ENCODE measurements at regions not wholly inside any gene's neighbourhood (a gene's known extent, or its start where the extent isn't known, plus 50 kb on each side); places are given as distances from the start of the nearest gene placed in this dataset.

DNA sequence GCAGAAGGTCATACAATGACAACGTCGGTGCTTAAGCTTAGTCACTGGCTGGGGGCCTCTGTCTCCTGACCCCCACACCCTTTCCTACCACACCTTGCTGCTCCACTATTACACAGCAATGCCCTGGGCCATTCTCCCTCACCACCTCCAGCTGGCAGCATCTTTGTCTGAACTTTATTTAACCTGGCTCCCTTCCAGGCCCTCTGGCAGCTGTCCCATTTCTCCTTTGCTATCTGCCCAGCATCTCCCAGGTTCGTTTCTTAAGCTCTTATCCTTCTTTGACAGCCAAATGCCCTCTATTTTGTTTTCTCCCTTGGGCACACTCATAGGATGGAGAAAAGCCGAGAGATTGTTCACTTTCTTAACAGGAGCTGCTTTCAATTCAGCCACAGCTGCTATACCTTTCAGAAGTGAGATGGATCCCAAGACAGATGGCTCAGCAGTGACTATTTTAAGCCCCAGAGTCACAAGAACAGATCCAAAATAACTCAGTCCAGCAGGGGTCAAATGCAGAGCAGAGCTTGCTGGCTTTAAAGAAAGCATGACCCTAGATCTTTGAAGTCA, 1277.1 kb upstream of the AUTS2 start:
- 1 to 6% (median 3%) methylated on average over 4 of the region's 4 CpGs for WGBS, 3 donors
- DNase-seq = peak in 4 of 5 donors; percentile 14 to 48 (median 28)
- H3K4me1 ChIP-seq (ENCODE audit: insufficient read depth) = peaks cover 8% of the 10 kb centered on the region

DNA sequence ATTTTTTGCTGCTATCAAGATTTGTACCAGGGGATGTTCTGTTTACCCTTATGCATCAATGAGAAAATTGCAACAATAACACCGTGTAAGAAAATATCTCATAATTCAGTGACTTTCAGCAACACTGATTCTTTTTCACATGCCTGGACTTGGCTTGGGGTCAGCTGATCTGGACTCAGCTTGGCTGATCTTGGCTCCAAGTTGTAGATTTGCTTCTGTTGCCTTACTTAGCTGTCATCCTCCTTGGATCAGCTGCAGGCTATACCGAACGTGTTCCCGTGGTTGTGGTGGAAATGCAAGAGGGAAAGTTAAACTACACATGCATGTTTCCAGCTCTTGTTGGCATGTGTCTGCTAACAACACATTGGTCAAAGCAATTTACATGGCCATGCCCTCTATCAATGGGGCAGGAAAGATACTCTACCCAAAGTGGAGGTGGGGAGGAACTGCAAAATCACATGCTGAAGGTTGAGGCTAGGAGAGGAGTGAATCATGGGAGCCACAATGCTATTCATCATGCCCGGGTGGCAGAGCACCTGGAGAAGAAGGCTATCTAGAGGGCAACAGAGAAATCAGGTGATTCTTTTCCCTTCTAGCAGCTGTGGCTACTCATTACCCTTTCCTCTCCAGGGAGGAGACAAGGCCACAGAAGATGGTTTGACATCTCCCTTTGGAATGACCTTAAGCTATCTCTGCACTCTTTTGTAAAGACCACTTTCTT, 1276.3 kb upstream of the AUTS2 start:
- H3K4me1 ChIP-seq (ENCODE audit: insufficient read depth) = peaks cover 8% of the 10 kb centered on the region
- TF ChIP-seq EP300 (IDR thresholded peaks at IDR 0.05) = no peak
- TF ChIP-seq POLR2A (IDR thresholded peaks at IDR 0.05) = no peak
- intact Hi-C loops (cut with DNase I) = no loop called here
- H3K4me3 ChIP-seq = no peak overlapping the region
- no peaks in the 10 kb centered on the region for H3K9me3 ChIP-seq
- DNase-seq = peak; percentile 12 to 29 (median 19)
- H3K27ac ChIP-seq = peak overlapping the region in 1 of 2 donors; percentile 58
- no peaks in the 10 kb centered on the region for H3K36me3 ChIP-seq
- 18 to 23% (median 18%) methylated on average over 5 of the region's 5 CpGs for WGBS, 3 donors
- H3K27me3 ChIP-seq = no peaks in the 10 kb centered on the region

More for the DNA sequence above, 1277.1 kb upstream of the AUTS2 start:
- intact Hi-C loops (cut with DNase I) = no loop called here
- Histone ChIP-seq H3K4me3 (no peak overlapping the region), H3K27ac (peak overlapping the region; percentile 8 to 58), H3K36me3 (no peaks in the 10 kb centered on the region), H3K9me3 (no peaks in the 10 kb centered on the region), H3K27me3 (no peaks in the 10 kb centered on the region)
- TF ChIP-seq, protein P1, sequence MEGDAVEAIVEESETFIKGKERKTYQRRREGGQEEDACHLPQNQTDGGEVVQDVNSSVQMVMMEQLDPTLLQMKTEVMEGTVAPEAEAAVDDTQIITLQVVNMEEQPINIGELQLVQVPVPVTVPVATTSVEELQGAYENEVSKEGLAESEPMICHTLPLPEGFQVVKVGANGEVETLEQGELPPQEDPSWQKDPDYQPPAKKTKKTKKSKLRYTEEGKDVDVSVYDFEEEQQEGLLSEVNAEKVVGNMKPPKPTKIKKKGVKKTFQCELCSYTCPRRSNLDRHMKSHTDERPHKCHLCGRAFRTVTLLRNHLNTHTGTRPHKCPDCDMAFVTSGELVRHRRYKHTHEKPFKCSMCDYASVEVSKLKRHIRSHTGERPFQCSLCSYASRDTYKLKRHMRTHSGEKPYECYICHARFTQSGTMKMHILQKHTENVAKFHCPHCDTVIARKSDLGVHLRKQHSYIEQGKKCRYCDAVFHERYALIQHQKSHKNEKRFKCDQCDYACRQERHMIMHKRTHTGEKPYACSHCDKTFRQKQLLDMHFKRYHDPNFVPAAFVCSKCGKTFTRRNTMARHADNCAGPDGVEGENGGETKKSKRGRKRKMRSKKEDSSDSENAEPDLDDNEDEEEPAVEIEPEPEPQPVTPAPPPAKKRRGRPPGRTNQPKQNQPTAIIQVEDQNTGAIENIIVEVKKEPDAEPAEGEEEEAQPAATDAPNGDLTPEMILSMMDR (IDR thresholded peaks at IDR 0.05) = no peak
- TF ChIP-seq POLR2A (IDR thresholded peaks at IDR 0.05) (no peak), EP300 (IDR thresholded peaks at IDR 0.05) (no peak)

DNA sequence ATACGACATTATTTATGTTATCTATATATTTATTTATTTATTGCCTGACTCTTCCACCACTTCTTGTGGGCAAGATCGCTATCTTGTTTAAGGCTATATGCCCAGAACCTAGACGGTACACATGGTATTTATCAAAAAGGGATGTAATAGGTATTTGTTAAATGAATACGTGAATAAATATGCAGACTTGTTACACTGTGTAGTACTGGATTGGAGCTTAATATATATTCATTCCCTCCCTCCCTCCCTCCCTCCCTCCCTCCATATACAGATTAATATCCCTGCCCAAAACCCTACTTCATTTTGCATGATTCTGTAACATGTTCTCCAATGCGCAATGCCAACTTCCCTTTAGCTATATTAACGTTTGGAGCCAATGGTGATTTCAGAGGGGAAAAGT, 1273.7 kb upstream of the AUTS2 start:
- Histone ChIP-seq H3K27me3 (no peaks in the 10 kb centered on the region), H3K9me3 (no peaks in the 10 kb centered on the region), H3K4me1 (ENCODE audit: insufficient read depth) (peaks cover 8% of the 10 kb centered on the region), H3K36me3 (no peaks in the 10 kb centered on the region), H3K27ac (no peak overlapping the region), H3K4me3 (no peak overlapping the region)
- intact Hi-C loops (cut with DNase I) = no loop called here
- TF ChIP-seq EP300 (IDR thresholded peaks at IDR 0.05) = no peak
- TF ChIP-seq, protein P1 (IDR thresholded peaks at IDR 0.05) = no peak
- no peak for TF ChIP-seq POLR2A (IDR thresholded peaks at IDR 0.05)
- 90 to 94% (median 93%) methylated on average over 6 of the region's 6 CpGs for WGBS, 3 donors
- DNase-seq = no peak

DNA sequence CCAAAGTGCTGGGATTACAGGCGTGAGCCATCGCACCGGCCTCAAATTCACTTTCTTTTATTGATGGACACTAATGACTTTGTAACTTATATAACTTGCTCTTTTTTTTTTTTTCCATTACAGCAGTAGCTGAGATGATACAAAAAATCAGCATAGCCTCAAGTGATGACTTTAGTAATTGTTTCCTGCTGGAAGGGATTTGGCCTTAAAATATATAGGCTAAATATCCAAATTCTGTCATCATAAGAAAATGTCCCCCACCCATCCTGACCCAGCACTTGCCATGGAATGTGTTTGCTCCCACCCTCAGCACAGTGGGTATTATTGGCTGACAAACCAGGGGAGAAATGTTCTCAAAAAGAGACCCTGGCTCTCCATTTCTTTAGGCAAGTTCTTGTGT, 1264.1 kb upstream of the AUTS2 start:
- H3K4me3 ChIP-seq = no peak overlapping the region
- no peaks in the 10 kb centered on the region for H3K27me3 ChIP-seq
- intact Hi-C loops (cut with DNase I) = no loop called here
- peaks cover 0 to 10% of the 10 kb centered on the region in 2 donors for H3K9me3 ChIP-seq
- WGBS, 3 donors = 94 to 99% (median 94%) methylated on average over 3 of the region's 3 CpGs
- DNase-seq = no peak
- no peaks in the 10 kb centered on the region for H3K4me1 ChIP-seq (ENCODE audit: insufficient read depth)
- no peaks in the 10 kb centered on the region for H3K36me3 ChIP-seq
- H3K27ac ChIP-seq = no peak overlapping the region
- TF ChIP-seq EP300 (IDR thresholded peaks at IDR 0.05) (no peak), POLR2A (IDR thresholded peaks at IDR 0.05) (no peak)
- TF ChIP-seq, protein P1 (IDR thresholded peaks at IDR 0.05) = no peak

Measured in ovary (tissue), 7 donors.